ENCODE measurements at regions not wholly inside any gene's neighbourhood (a gene's known extent, or its start where the extent isn't known, plus 50 kb on each side); places are given as distances from the start of the nearest gene placed in this dataset.

- no peak overlapping the region for H4K91ac ChIP-seq (ENCODE audit: insufficient read length, low read depth, low read length)
- no peak for DNase-seq
- H3K14ac ChIP-seq (ENCODE audit: insufficient read depth, low read length): no peak overlapping the region
- H2BK12ac ChIP-seq (ENCODE audit: insufficient read length, low read depth, low read length): no peak overlapping the region
- H3K9ac ChIP-seq (ENCODE audit: extremely low read depth, insufficient read length, low read length): no peak overlapping the region
- H3T11ph ChIP-seq (ENCODE audit: low read length): no peak overlapping the region
- no peak overlapping the region for H3K4ac ChIP-seq (ENCODE audit: low read depth, low read length)
- H3K18ac ChIP-seq (ENCODE audit: insufficient read length, low read depth, low read length): no peak overlapping the region
- no peak overlapping the region for H3K27ac Mint-ChIP-seq
- H3K4me1 Mint-ChIP-seq: peaks cover 0 to 8% of the 10 kb centered on the region in 2 experiments
- H3K79me1 ChIP-seq (ENCODE audit: insufficient read depth, low read depth, low read length, poor library complexity, severe bottlenecking): no peaks in the 10 kb centered on the region
- no peak overlapping the region for H2BK120ac ChIP-seq (ENCODE audit: low read depth, low read length, poor library complexity, severe bottlenecking)
- H4K20me1 ChIP-seq (ENCODE audit: control insufficient read depth, insufficient read depth, insufficient read length): no peaks in the 10 kb centered on the region
- no peak overlapping the region for H2AFZ ChIP-seq (ENCODE audit: low read length)
- H3K23ac ChIP-seq (ENCODE audit: insufficient read length, low read depth, low read length): no peak overlapping the region
- WGBS (ENCODE audit: extremely low coverage, insufficient read length, low lambda C conversion rate): no CpG with 5 or more reads among the region's 6 CpGs
- no peak overlapping the region for H3K27ac ChIP-seq (ENCODE audit: insufficient read length, low read depth, low read length)
- H3K56ac ChIP-seq (ENCODE audit: insufficient read length, low read depth, low read length): no peak overlapping the region
- H2BK20ac ChIP-seq (ENCODE audit: low read depth, low read length, poor library complexity, severe bottlenecking): no peak overlapping the region
- no peak overlapping the region for H4K5ac ChIP-seq (ENCODE audit: insufficient read length, low read depth, low read length)
- TF ChIP-seq CTCF (conservative IDR thresholded peaks at IDR 0.05): no peak
- no peaks in the 10 kb centered on the region for H3K79me2 ChIP-seq (ENCODE audit: insufficient read depth, low read length)
- H3K4me3 Mint-ChIP-seq: no peak overlapping the region
- H3K4me1 ChIP-seq (ENCODE audit: insufficient read depth, low read length): no peaks in the 10 kb centered on the region
- H2BK5ac ChIP-seq (ENCODE audit: insufficient read length, low read length): no peak overlapping the region
- H3K9me3 Mint-ChIP-seq: peaks cover 11 to 15% of the 10 kb centered on the region in 2 experiments; a peak in 3 of 5 replicates
- H3K27me3 Mint-ChIP-seq (ENCODE audit: low read depth): peaks cover 7% of the 10 kb centered on the region
- peaks cover 0 to 13% (median 0%) of the 10 kb centered on the region in 3 experiments; a peak in 2 of 7 replicates for H3K36me3 Mint-ChIP-seq (ENCODE audit: insufficient read depth in 1 of 3, low read depth in 3 of 3)
- H3K9me3 ChIP-seq (ENCODE audit: control insufficient read depth, low read depth, low read length): no peaks in the 10 kb centered on the region
- H2BK15ac ChIP-seq (ENCODE audit: low read depth, low read length): no peak overlapping the region
- H3K4me2 ChIP-seq (ENCODE audit: insufficient read depth, insufficient read length, low read length): no peak overlapping the region
- H2AK5ac ChIP-seq (ENCODE audit: insufficient read length, low read length): no peak overlapping the region
- no peak overlapping the region for H4K8ac ChIP-seq (replicated peaks; ENCODE audit: insufficient read length, low read depth, low read length)
- no peaks in the 10 kb centered on the region for H3K23me2 ChIP-seq (ENCODE audit: insufficient read length, low read depth, low read length, poor library complexity, severe bottlenecking)
- no peaks in the 10 kb centered on the region for H3K27me3 ChIP-seq (ENCODE audit: insufficient read depth, low read length)
These were observed 258.9 kb downstream of the ABHD5 start for GRCh38 chr3:43949594-43949993.

Data from H9 (cell line).